ENCODE measurements at regions not wholly inside any gene's neighbourhood (a gene's known extent, or its start where the extent isn't known, plus 50 kb on each side); places are given as distances from the start of the nearest gene placed in this dataset.

DNA sequence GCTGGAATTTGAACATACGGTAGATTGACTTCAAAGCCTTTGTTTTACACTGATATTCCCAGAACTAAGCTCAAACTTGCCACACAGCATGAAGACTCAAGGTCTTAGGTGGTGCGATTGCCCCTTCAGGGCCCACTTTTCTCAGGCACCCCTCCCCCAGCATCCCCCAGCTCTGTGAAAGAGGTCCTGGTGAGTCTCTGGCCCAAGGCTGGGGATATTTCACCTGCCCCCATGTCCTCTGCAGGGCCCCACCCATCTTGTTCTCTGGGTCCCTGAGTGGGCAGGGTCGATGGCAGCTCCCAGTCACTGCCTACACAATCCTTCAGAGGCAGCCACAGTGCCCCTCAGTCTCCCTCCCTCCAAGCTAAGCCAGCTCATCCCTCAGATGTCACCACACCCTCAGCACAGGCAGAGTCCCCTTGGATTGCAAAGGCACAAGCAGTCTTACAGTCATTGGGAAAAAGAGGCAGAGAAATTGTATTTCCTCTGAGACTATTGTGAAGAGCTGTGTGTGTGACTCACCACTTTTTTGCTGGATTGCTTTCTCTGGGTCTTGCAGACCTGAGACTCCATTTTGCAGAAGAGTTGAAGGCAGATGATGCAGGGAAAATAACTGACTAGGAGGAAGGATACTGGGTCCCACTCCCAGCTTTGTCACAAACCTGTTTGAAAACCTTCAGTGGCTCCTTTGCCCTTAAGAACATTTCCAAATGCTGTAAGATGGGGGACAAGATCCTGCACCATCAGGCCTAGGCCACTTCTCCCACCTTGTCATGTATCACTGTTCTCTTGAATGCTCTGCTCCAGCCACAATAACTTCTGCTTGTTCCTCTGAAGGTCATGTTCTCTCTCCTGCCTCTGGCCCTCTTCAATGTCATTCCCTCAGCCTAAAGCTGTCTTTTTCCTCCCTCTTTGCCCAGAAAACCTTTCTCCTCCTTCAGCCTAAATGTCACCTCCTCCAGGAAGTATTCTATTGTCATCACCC lies 119.1 kb upstream of the GRIK3 start:
- no peak for TF ChIP-seq ZNF776 (tag by site-specific recombination; IDR thresholded peaks at IDR 0.05; ENCODE audit: borderline replicate concordance)
- TF ChIP-seq, protein P1, sequence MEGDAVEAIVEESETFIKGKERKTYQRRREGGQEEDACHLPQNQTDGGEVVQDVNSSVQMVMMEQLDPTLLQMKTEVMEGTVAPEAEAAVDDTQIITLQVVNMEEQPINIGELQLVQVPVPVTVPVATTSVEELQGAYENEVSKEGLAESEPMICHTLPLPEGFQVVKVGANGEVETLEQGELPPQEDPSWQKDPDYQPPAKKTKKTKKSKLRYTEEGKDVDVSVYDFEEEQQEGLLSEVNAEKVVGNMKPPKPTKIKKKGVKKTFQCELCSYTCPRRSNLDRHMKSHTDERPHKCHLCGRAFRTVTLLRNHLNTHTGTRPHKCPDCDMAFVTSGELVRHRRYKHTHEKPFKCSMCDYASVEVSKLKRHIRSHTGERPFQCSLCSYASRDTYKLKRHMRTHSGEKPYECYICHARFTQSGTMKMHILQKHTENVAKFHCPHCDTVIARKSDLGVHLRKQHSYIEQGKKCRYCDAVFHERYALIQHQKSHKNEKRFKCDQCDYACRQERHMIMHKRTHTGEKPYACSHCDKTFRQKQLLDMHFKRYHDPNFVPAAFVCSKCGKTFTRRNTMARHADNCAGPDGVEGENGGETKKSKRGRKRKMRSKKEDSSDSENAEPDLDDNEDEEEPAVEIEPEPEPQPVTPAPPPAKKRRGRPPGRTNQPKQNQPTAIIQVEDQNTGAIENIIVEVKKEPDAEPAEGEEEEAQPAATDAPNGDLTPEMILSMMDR (tag by site-specific recombination; IDR thresholded peaks at IDR 0.05): no peak

All from HEK293 (cell line).